Right cardiac atrium (tissue), 5 donors: ENCODE measurements at regions not wholly inside any gene's neighbourhood (a gene's known extent, or its start where the extent isn't known, plus 50 kb on each side); places are given as distances from the start of the nearest gene placed in this dataset.

Source experiments
- ATAC-seq, 2 donors: fragments of 200-7000 bp; cut with Tn5 transposase; one replicate each; pipeline versions ENCODE4 v1.8.0 to v1.9.1; 2020; ENCODE audit warnings: moderate library complexity in 2 of 2, mild to moderate bottlenecking in 1 of 2
- DNase-seq, 3 donors: peaks; one replicate each; pipeline ENCODE4 v3.0.0-alpha.2; 2020
- H3K27ac ChIP-seq: one replicate; pipeline ENCODE4 v1.5.1; 2013; ENCODE audit warnings: mild to moderate bottlenecking, low read length, control low read depth, moderate library complexity
- H3K27me3 ChIP-seq: one replicate; pipeline ENCODE4 v1.6.1; 2013; ENCODE audit not compliant: control insufficient read depth, insufficient read depth
- H3K4me1 ChIP-seq: one replicate; pipeline ENCODE4 v1.6.1; 2013; ENCODE audit warnings: low read length; ENCODE audit not compliant: control insufficient read depth, insufficient read depth
- H3K4me3 ChIP-seq: one replicate; pipeline ENCODE4 v1.5.1; 2013; ENCODE audit warnings: low read length, control low read depth
- H3K9me3 ChIP-seq: one replicate; pipeline ENCODE4 v1.6.1; 2013; ENCODE audit warnings: low read length; ENCODE audit not compliant: control insufficient read depth
- WGBS: extraction: QIAGEN DNeasy Blood & Tissue Kit; methylation state at CpG from one replicate; pipeline ENCODE4 v1.1.7; 2013; 5-methylcytosine and 5-hydroxymethylcytosine counted together
- intact Hi-C, 4 donors: fragments of 100-400 bp; cut with DNase I; formaldehyde crosslinking; loops; one replicate each; pipeline versions ENCODE4 v1.11.0 to v1.14.0; 2022 to 2023
- donor health status: healthy with polysubstance abuse.
- donor health status: DM: no; HTN: yes; CAD: no.
- donor health status: DM: no; HTN: no; CAD: no.
- donor health status: DM: no; HTN: yes; CAD: no; lungs with severe emphysema.
- donor health status: DM: yes; HTN: yes; CAD: no.

DNA sequence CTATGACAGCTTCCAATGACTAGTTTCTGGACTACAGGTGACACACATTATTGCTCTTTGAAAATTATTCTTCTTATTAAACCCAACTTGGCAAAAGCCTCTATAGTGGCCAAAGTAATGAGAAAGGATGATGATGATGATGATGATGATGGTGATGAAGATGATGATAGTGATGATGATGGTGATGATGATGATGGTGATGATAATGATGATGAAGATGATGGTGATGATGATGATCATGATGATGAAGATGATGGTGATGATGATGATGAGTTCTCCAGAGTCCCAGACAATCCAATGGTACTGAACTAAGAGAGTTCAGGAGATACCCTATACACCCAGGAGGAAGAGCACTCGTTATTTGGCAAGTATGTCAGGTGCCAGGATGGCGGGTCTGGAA lies 739.4 kb downstream of the IRX1 start:
- Histone ChIP-seq H3K4me3 (no peak overlapping the region), H3K4me1 (no peaks in the 10 kb centered on the region), H3K27me3 (no peaks in the 10 kb centered on the region), H3K27ac (no peak overlapping the region), H3K9me3 (peaks cover 4% of the 10 kb centered on the region)
- WGBS: 73% methylated on average over 2 of the region's 2 CpGs
- DNase-seq (no peak), ATAC-seq (no peak)
- intact Hi-C loops: no loop called here

DNA sequence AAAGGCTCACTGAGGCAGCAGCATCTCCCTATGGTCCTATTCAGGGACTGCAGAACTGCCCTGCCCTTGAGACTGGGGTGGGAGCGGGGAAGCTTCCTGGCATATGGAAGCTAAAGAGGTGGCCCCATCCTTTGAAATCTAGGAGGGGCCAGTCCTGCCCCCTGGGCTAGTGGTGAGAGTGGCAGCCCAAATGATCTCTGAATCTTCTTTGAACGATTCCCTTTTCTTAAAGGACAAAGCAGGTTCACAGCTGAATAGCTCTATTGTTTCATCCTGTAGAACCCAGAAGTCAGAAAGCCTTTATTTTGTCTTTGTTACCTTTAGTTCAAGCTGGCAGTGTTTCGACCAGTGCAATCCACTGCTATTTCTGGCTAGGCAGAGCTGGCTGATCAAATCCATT lies 741.9 kb downstream of the IRX1 start:
- WGBS: 64% methylated on average over 3 of the region's 3 CpGs
- intact Hi-C loops: no loop called here
- no peak overlapping the region for H3K4me3 ChIP-seq
- H3K27me3 ChIP-seq: no peaks in the 10 kb centered on the region
- H3K9me3 ChIP-seq: peaks cover 4% of the 10 kb centered on the region
- no peak for ATAC-seq
- DNase-seq: no peak
- no peak overlapping the region for H3K27ac ChIP-seq
- no peaks in the 10 kb centered on the region for H3K4me1 ChIP-seq

DNA sequence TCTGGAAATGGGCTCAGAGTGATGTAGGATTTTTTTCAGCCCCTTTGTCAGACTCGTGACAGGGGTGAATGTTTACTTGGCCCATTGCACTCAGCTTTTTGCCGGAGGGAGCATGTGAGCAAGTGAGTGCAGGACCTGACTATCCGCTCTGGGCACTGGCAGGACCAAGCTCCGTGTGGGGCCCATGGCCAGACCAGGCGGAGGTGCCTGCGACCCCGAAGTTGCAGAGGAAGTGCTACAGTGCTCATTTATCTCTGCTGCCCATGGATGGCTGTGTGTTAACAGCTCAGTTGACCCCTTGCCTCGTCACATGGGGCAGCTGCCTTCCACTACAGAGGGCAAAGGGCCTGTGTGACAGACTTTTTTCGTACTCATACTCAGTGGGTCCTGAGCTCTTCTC lies 744.3 kb downstream of the IRX1 start:
- H3K9me3 ChIP-seq: peaks cover 6% of the 10 kb centered on the region

DNA sequence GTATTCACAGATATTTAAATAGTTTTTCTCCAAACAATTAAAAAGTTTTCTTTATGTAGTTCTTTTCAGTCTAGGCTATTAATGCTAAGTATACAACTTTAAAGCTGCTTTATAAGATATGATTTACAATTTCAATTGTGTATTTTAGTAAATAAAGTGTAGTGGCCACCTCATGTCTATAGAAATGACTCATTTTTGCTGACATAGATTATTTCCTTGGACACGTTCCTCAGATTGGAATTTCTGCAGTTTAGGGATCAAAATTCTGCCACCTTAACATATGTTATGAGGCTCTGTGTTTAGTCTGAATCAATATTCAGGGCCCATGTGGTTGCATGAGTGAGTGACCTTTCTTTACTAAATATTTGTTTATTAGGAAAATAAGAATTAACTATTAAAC lies 750.2 kb downstream of the IRX1 start:
- no peak for ATAC-seq
- intact Hi-C loops: no loop called here
- H3K27me3 ChIP-seq: no peaks in the 10 kb centered on the region
- no peak overlapping the region for H3K27ac ChIP-seq
- DNase-seq: no peak
- WGBS: 50% methylated on average over 1 of the region's 1 CpG
- no peak overlapping the region for H3K4me3 ChIP-seq
- H3K9me3 ChIP-seq: peaks cover 6% of the 10 kb centered on the region
- no peaks in the 10 kb centered on the region for H3K4me1 ChIP-seq

More for the DNA sequence above, 744.3 kb downstream of the IRX1 start:
- Histone ChIP-seq H3K4me1 (no peaks in the 10 kb centered on the region), H3K27me3 (no peaks in the 10 kb centered on the region), H3K27ac (no peak overlapping the region), H3K4me3 (no peak overlapping the region)
- DNase-seq: peak in 1 of 3 donors; percentile 11
- no peak for ATAC-seq
- WGBS: 77% methylated on average over 9 of the region's 9 CpGs
- intact Hi-C loops: no loop called here

DNA sequence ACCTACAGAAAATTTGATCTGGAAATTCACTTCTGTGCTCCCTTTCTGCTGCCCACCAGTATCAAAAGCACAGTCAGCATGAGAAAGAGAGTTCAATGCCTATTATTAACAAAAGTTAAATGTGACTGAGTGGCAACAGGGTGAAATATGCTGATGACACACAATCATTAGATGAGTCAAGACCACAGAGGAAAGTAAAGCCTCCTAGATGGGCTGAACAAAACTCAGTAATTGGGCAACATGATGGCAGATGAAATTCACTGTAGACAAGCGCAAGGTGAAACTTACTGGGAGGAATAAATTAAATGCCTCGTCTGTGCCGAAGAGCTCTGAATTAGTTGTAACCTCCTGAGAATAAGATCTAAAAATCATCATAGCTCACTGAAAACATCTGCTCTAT lies 752.8 kb downstream of the IRX1 start:
- H3K27ac ChIP-seq: no peak overlapping the region
- no peak for DNase-seq
- intact Hi-C loops: no loop called here
- H3K9me3 ChIP-seq: peaks cover 4% of the 10 kb centered on the region
- no peak overlapping the region for H3K4me3 ChIP-seq
- 87% methylated on average over 3 of the region's 3 CpGs for WGBS
- no peaks in the 10 kb centered on the region for H3K27me3 ChIP-seq
- no peaks in the 10 kb centered on the region for H3K4me1 ChIP-seq
- ATAC-seq: no peak

DNA sequence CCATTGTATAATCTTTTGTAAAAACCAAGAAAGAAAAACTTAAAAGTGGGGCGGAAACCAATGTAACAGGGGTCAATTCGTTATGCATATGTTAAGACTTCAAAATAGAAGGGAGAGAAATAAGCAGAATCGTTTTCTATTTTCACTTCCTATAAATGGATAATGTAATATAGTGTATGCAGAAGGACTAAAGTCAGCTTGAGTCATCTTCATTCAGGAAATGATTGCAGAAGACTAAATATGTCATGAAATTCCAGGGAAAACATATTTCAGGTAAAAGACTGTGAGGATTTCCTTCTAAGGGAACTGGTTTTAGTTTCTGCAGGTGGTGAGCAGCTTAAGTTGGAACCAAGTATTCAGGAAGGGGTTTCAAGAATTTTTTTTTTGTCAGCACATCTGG lies 753.3 kb downstream of the IRX1 start:
- no peak for ATAC-seq
- Histone ChIP-seq H3K4me1 (no peaks in the 10 kb centered on the region), H3K9me3 (peaks cover 4% of the 10 kb centered on the region), H3K4me3 (no peak overlapping the region), H3K27me3 (no peaks in the 10 kb centered on the region), H3K27ac (no peak overlapping the region)
- intact Hi-C loops: no loop called here
- no peak for DNase-seq
- 69% methylated on average over 3 of the region's 3 CpGs for WGBS

DNA sequence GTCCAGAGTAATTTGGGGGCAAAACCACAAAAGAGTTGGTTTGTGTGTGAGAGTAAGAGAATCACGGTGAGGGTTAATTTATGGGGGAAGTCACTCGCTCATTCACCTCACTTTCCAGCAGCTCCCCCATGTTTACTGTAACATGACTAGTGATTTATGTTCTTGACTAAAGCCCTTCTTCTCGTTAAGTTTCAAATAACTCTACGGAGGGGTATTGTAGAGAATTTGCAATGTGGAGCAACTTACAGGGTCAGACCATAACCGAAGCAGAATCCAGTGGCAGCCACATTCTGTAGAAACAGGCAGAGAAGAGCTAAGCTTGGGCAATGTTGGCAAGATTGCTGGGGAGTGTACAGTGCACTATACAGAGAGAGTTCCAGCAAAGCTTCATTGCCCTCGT lies 760.6 kb downstream of the IRX1 start:
- H3K9me3 ChIP-seq: peaks cover 4% of the 10 kb centered on the region
- H3K27ac ChIP-seq: no peak overlapping the region
- H3K27me3 ChIP-seq: no peaks in the 10 kb centered on the region
- H3K4me1 ChIP-seq: no peaks in the 10 kb centered on the region
- 76% methylated on average over 6 of the region's 6 CpGs for WGBS
- DNase-seq (no peak), ATAC-seq (no peak)
- intact Hi-C loops: no loop called here
- H3K4me3 ChIP-seq: no peak overlapping the region

DNA sequence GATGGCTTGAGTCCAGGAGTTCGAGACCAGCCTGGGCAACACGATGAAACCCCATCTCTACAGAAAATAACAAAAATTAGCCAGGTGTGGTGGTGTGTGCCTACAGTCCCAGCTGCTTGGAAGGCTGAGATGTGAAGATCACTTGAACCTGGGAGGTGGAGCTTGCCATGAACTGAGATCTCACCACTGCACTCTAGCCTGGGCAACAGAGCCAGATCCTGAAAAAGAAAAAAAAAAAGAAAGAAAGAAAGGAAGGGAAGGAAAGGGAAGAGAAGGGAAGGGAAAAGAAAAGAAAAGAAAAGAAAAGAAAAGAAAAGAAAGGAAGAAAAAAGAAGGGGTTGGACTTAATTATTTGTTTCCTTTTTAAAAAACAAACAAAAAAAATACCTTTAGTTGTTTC lies 764.2 kb downstream of the IRX1 start:
- Histone ChIP-seq H3K27me3 (no peaks in the 10 kb centered on the region), H3K4me3 (no peak overlapping the region), H3K9me3 (peaks cover 4% of the 10 kb centered on the region), H3K4me1 (no peaks in the 10 kb centered on the region), H3K27ac (no peak overlapping the region)
- DNase-seq (no peak), ATAC-seq (no peak)
- 77% methylated on average over 2 of the region's 2 CpGs for whole genome bisulfite sequencing
- intact Hi-C loops: no loop called here

DNA sequence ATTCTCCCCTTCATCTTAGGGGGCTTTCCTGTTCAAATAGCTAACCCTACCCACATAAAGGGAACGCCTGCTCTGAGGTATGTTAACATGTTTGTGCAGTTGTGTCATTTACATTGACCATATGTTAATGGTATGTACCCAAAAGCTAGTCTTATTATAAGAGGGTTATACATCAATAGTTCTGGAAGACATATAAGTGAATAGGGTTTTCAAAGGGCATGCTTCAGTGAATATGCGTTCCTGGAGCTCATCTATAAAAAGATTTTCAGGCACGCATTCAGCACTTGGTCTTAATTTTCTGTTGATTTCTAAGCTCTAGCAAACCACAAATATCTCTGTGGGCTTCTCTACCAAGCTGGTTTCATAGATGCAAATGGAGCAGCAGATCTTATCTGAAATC lies 766.1 kb downstream of the IRX1 start:
- H3K4me1 ChIP-seq: no peaks in the 10 kb centered on the region
- DNase-seq (no peak), ATAC-seq (no peak)
- no peaks in the 10 kb centered on the region for H3K27me3 ChIP-seq
- H3K9me3 ChIP-seq: peaks cover 3% of the 10 kb centered on the region
- 79% methylated on average over 3 of the region's 3 CpGs for WGBS
- no peak overlapping the region for H3K4me3 ChIP-seq
- H3K27ac ChIP-seq: no peak overlapping the region
- intact Hi-C loops: no loop called here

DNA sequence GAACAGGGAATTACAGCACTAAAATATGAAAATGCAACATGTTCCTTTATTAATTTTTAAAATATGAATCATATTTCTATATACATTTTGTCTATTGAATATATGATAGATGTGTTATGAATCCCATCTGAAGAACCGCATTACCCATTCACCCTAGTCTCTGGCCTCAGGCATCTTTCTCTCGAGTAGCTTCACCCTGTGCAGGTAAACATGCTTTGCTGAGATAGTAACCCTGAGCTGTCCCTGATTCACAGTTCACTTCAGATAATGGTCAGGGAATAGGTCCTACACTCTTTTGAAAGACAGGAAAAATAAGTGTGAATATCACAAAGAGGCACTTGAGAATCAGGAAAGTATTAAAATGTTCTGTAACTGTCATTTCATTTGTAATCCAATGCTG lies 766.8 kb downstream of the IRX1 start:
- 70% methylated on average over 2 of the region's 2 CpGs for WGBS
- Histone ChIP-seq H3K9me3 (peaks cover 3% of the 10 kb centered on the region), H3K4me3 (no peak overlapping the region), H3K4me1 (no peaks in the 10 kb centered on the region), H3K27me3 (no peaks in the 10 kb centered on the region), H3K27ac (no peak overlapping the region)
- ATAC-seq (no peak), DNase-seq (no peak)
- intact Hi-C loops: no loop called here

DNA sequence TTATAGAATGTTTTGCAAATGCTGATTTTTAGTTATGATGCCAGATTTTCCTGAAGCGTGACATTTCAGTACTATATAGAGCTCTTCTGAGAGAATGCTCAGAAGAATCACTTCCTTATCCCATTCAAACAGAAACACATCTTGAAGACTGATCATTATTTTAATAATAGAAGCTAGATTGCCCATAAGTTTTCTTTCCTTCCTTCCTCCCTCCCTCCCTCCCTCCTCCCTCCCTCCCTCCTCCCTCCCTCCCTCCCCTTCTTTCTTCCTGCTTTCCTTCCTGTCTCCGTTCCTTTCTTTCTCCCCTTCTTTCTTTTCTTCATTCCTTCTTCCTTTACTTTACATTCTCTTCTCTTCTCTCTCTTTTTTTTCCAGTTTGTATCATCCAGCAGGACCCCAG lies 767.4 kb downstream of the IRX1 start:
- WGBS: 53% methylated on average over 2 of the region's 2 CpGs
- no peak for ATAC-seq

DNA sequence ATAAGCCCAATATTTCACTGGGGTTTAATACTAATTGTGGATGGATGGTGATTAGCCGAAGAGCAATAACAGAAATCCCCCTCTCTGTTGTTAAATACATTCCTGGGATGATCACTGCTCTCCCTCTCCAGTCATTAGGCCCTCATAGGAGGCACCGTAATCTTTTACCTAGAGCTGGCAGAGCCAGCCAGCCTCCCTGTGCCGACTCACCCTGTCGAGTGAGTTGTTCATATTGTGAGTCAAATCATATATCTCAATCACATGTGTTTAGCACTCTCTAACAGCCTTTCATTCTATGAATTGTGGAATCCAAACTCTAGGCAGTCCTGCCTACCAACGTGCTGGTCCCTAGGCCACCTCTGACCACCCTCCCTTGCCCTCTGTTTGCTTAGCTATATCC lies 771.0 kb downstream of the IRX1 start:
- no peak for ATAC-seq
- intact Hi-C loops: no loop called here

More for the DNA sequence above, 767.4 kb downstream of the IRX1 start:
- Histone ChIP-seq H3K4me3 (no peak overlapping the region), H3K27me3 (no peaks in the 10 kb centered on the region), H3K4me1 (no peaks in the 10 kb centered on the region), H3K27ac (no peak overlapping the region), H3K9me3 (peaks cover 3% of the 10 kb centered on the region)
- intact Hi-C loops: no loop called here
- DNase-seq: no peak

More for the DNA sequence above, 771.0 kb downstream of the IRX1 start:
- Histone ChIP-seq H3K27ac (no peak overlapping the region), H3K4me1 (no peaks in the 10 kb centered on the region), H3K9me3 (peaks cover 3% of the 10 kb centered on the region), H3K27me3 (no peaks in the 10 kb centered on the region), H3K4me3 (no peak overlapping the region)
- DNase-seq: no peak
- 83% methylated on average over 5 of the region's 5 CpGs for WGBS
